ENCODE measurements at regions not wholly inside any gene's neighbourhood (a gene's known extent, or its start where the extent isn't known, plus 50 kb on each side); places are given as distances from the start of the nearest gene placed in this dataset.

GRCh38 chrX:4706961-4707360 is 993.5 kb upstream of the PRKX start:
- Histone ChIP-seq H3K4me3 (replicated peaks; ENCODE audit: low read depth, low read length) (no peak overlapping the region), H3K36me3 (ENCODE audit: control insufficient read depth, insufficient read depth, low read length) (no peaks in the 10 kb centered on the region), H3K27me3 (replicated peaks; ENCODE audit: control insufficient read depth, insufficient read depth, low read length) (no peaks in the 10 kb centered on the region)
- TF ChIP-seq CTCF (IDR thresholded peaks at IDR 0.05; ENCODE audit: insufficient read depth, low read length, poor library complexity, severe bottlenecking) = no peak
- DNase-seq (ENCODE audit: extremely low read depth, insufficient read length) = no peak

GRCh38 chrX:4690521-4690920 is 977.1 kb upstream of the PRKX start:
- Histone ChIP-seq H3K36me3 (ENCODE audit: control insufficient read depth, insufficient read depth, low read length) (no peaks in the 10 kb centered on the region), H3K27me3 (replicated peaks; ENCODE audit: control insufficient read depth, insufficient read depth, low read length) (no peaks in the 10 kb centered on the region), H3K4me3 (replicated peaks; ENCODE audit: low read depth, low read length) (no peak overlapping the region)
- DNase-seq (ENCODE audit: extremely low read depth, insufficient read length) = no peak
- no peak for TF ChIP-seq CTCF (IDR thresholded peaks at IDR 0.05; ENCODE audit: insufficient read depth, low read length, poor library complexity, severe bottlenecking)

- TF ChIP-seq CTCF (IDR thresholded peaks at IDR 0.05; ENCODE audit: insufficient read depth, low read length, poor library complexity, severe bottlenecking) = no peak
- H3K4me3 ChIP-seq (replicated peaks; ENCODE audit: low read depth, low read length) = no peak overlapping the region
- no peaks in the 10 kb centered on the region for H3K27me3 ChIP-seq (replicated peaks; ENCODE audit: control insufficient read depth, insufficient read depth, low read length)
- no peaks in the 10 kb centered on the region for H3K36me3 ChIP-seq (ENCODE audit: control insufficient read depth, insufficient read depth, low read length)
- DNase-seq (ENCODE audit: extremely low read depth, insufficient read length) = no peak
Measured at GRCh38 chrX:4682636-4683035, 969.2 kb upstream of the PRKX start.

- H3K36me3 ChIP-seq (ENCODE audit: control insufficient read depth, insufficient read depth, low read length) = no peaks in the 10 kb centered on the region
- no peak for TF ChIP-seq CTCF (IDR thresholded peaks at IDR 0.05; ENCODE audit: insufficient read depth, low read length, poor library complexity, severe bottlenecking)
- DNase-seq (ENCODE audit: extremely low read depth, insufficient read length) = no peak
- H3K4me3 ChIP-seq (replicated peaks; ENCODE audit: low read depth, low read length) = no peak overlapping the region
- no peaks in the 10 kb centered on the region for H3K27me3 ChIP-seq (replicated peaks; ENCODE audit: control insufficient read depth, insufficient read depth, low read length)
Measured at GRCh38 chrX:4675686-4676300, 962.3 kb upstream of the PRKX start.

GRCh38 chrX:4674028-4674782 is 960.8 kb upstream of the PRKX start:
- no peaks in the 10 kb centered on the region for H3K27me3 ChIP-seq (replicated peaks; ENCODE audit: control insufficient read depth, insufficient read depth, low read length)
- no peak for DNase-seq (ENCODE audit: extremely low read depth, insufficient read length)
- TF ChIP-seq CTCF (IDR thresholded peaks at IDR 0.05; ENCODE audit: insufficient read depth, low read length, poor library complexity, severe bottlenecking) = no peak
- H3K36me3 ChIP-seq (ENCODE audit: control insufficient read depth, insufficient read depth, low read length) = no peaks in the 10 kb centered on the region
- H3K4me3 ChIP-seq (replicated peaks; ENCODE audit: low read depth, low read length) = no peak overlapping the region

All from GM06990 (cell line).